Epidermal melanocyte (primary cell): ENCODE measurements at regions not wholly inside any gene's neighbourhood (a gene's known extent, or its start where the extent isn't known, plus 50 kb on each side); places are given as distances from the start of the nearest gene placed in this dataset.
"Not testable (repeated sequence)": the region's sequence is repeated elsewhere in the genome, so short reads cannot be mapped to it uniquely, and the experiment has no call there.

Experiments used
- DNase-seq: peaks from one replicate; pipeline ENCODE4 v3.0.0; 2011; ENCODE audit warnings: low spot score; ENCODE audit not compliant: insufficient read length

DNA sequence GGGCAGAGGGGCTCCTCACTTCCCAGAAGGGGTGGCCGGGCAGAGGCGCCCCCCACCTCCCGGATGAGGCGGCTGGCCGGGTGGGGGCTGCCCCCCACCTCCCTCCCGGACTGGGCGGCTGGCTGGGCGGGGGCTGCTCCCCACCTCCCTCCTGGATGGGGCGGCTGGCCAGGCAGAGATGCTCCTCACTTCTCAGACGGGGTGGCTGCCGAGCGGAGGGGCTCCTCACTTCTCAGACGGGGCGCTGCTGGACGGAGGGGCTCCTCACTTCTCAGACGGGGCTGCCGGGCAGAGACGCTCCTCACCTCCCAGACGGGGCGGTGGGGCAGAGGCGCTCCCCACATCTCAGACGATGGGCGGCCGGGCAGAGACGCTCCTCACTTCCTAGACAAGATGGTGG lies 573.3 kb downstream of the C6orf118 start:
- DNase-seq: not testable (repeated sequence)

DNA sequence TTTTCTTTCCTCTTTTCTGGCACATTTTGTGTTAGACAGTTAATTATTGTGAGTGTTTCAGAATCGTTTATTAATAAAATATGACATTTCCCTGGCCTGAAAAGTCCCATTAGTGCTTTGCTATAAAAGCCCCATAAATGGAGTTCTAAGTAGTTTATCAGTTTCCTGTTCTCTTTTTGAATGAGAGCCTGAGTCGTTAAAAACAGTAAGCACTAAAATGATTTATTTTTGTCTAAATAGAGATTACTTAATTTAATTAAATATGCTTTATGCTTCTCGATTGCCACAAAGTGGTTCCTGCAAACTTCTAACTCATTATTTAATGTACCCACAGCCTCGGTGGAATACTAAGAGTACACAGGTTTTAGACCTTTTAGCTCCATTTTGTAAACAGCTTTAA lies 577.9 kb downstream of the C6orf118 start:
- no peak for DNase-seq

- no peak for DNase-seq
Observed at GRCh38 chr6:164721460-164721859, 587.9 kb downstream of the C6orf118 start.

DNA sequence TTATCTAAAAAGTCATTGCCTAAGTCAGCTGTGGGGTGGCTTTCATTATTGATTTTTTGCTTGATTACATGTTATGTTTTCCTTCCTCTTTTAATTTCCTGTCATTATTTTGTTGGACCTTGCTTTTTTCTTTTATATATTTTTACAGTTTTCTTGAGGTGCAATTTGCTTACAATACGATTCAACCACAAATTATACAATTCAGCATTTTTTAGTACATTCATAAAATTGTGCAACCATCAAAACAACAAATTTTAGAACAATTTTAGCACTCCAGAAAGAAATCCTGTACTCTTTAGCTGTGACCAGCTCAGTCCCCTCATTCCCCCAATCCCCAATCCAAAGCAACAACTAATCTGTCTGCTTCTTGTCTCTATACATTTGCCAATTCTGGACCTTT lies 608.9 kb downstream of the C6orf118 start:
- DNase-seq: no peak

DNA sequence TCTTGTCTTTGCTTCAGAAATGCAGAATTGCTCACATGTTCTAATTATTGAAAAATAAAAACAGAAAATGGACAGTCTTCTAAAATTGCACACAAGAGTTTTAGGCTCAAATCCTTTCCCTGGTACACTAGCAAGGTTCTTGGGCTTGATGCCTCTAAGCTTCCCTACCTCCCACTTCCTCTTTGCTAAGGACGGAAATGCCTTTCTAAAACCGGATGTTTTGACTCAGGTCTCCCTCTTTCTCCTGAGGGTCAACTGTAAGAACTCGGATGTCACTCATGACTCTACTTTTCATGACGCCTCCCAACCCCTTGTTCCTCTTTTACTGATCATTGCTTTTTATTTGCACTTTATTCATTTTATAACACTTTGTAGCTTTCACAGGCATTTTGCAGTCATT lies 613.5 kb downstream of the C6orf118 start:
- DNase-seq: no peak

DNA sequence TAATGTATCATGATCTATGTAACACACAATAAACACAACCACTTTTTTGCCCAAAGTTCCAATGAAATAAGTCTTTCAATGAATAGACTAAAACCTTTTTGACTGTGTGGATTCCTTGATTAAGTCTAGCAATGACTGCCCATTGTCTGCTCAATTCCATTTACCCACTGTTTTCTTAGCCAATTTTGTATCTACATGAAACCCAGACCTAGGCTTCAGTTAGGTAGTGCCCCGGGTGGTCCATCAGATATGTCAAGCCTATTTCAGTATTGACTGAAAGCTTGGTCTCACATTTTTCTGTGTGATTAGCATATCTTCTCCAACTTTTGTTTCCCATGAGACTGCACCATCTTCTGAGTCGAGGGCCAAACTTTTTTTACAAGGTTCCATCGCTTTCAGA lies 615.0 kb downstream of the C6orf118 start:
- no peak for DNase-seq

- peak; percentile 30 for DNase-seq
Observed at GRCh38 chr6:164693944-164694343, 615.5 kb downstream of the C6orf118 start.

- DNase-seq: no peak
Observed at GRCh38 chr6:164692772-164693510, 616.5 kb downstream of the C6orf118 start.

- no peak for DNase-seq
Observed at GRCh38 chr6:164690702-164691500, 618.5 kb downstream of the C6orf118 start.

GRCh38 chr6:164690241-164690640 lies 619.2 kb downstream of the C6orf118 start:
- no peak for DNase-seq

GRCh38 chr6:164665328-164665727 lies 644.1 kb downstream of the C6orf118 start:
- DNase-seq: no peak

DNA sequence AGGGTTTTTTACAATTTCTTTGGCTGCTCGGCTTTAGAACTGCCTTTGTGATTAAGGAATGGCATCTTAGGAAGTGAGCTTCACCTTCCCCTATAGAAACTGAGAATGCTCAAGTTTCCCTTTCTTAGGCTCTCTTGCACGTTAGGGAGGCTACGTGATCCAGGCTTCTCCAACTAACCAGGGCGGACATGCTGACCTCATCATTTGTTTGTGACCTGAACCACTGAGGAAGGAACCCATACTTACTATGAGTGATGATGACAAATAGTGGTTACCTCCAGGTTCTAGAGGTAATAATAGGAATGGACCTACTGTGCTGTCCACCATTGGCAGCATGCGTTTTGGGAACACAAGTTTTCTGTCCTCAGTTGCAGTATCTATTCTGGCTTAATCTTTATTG lies 645.8 kb downstream of the C6orf118 start:
- no peak for DNase-seq

DNA sequence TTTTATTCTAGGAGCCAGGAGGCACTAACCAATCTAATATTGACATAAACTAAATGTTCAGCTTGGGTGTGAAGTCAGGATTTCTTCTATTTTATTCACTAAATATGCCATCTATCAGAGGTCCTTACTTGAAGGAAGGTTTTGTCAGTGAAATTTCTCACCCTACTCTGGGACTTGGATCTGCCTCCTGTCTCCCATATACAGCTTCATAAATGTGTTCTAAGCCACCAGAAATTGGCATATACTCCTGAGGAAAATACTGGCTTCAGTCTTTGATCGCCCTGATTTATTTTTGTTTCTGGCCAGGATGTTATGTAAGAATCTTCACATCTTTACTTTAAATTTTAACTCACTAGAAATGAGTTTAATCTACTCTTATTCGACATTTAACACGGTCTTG lies 647.7 kb downstream of the C6orf118 start:
- DNase-seq: no peak

DNA sequence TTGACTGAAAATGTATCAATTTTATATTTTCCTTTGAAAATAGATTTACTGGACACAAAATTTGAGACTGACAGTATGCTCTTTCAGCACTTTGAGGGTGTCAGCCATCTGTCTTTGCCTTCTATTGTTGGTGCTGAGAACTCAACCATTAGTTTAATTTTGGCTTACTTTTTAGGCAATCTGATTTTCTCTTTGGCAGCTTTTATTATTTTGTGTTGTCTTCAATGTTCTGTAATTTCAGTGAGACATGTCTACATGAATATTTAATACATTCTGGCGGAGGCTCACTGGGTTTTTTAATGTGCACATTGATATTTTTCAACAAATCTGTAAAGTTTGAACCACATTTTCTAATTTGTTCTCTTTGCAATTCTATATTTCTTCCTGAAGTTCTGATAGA lies 648.6 kb downstream of the C6orf118 start:
- DNase-seq: no peak

- no peak for DNase-seq
Observed at GRCh38 chr6:164640956-164641355, 668.4 kb downstream of the C6orf118 start.

- DNase-seq: no peak
Observed at GRCh38 chr6:164628302-164628931, 681.0 kb downstream of the C6orf118 start.

- no peak for DNase-seq
Observed at GRCh38 chr6:164616917-164617524, 692.4 kb downstream of the C6orf118 start.

GRCh38 chr6:164612751-164613150 lies 696.7 kb downstream of the C6orf118 start:
- no peak for DNase-seq

DNA sequence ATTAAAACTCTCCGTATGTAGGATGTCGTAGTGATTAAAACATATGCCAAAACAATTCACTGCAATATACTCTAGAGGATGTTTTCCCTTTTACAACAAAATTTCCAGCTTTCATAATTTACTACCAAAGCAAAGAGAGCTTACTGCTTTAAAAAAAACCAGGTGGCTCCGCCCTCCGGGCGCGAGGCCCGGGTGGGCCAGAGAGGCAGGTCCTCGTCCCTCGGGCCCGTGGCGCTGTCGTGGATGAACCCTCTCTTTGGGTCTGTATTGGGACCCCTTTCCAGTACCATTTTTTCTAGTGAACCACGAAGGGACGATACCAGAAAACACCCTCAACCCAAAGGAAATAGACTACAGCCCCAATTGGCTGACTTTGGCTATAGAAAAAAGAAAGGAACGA lies 698.5 kb downstream of the C6orf118 start:
- not testable (repeated sequence) for DNase-seq

- DNase-seq: not testable (repeated sequence)
Observed at GRCh38 chr6:164602415-164602814, 707.0 kb downstream of the C6orf118 start.

GRCh38 chr6:164581563-164581962 lies 727.8 kb downstream of the C6orf118 start:
- no peak for DNase-seq

GRCh38 chr6:164579035-164579434 lies 730.4 kb downstream of the C6orf118 start:
- no peak for DNase-seq
